Sigmoid colon (tissue), 6 donors: ENCODE measurements at regions not wholly inside any gene's neighbourhood (a gene's known extent, or its start where the extent isn't known, plus 50 kb on each side); places are given as distances from the start of the nearest gene placed in this dataset.

Experiments
- DNase-seq: peaks from one replicate; pipeline ENCODE4 v3.0.0-alpha.2; 2019
- H3K27ac ChIP-seq, 4 donors: fragments of 200-600 bp; sonication (generic); one replicate each; pipeline ENCODE4 v1.5.1; 2016 to 2019; ENCODE audit warnings: mild to moderate bottlenecking in 1 of 4
- H3K27me3 ChIP-seq, 3 donors: fragments of 200-600 bp; sonication (generic); one replicate each; pipeline ENCODE4 v1.5.1; 2019; ENCODE audit warnings: mild to moderate bottlenecking in 1 of 3
- H3K36me3 ChIP-seq, 4 donors: fragments of 200-600 bp; sonication (generic); one replicate each; pipeline ENCODE4 v1.5.1; 2016 to 2019
- H3K4me1 ChIP-seq, 4 donors: fragments of 200-600 bp; sonication (generic); one replicate each; pipeline ENCODE4 v1.5.1; 2017 to 2019
- H3K4me3 ChIP-seq, 4 donors: fragments of 200-600 bp; sonication (generic); one replicate each; pipeline ENCODE4 v1.5.1; 2017 to 2019; ENCODE audit warnings: mild to moderate bottlenecking in 2 of 4, moderate library complexity in 1 of 4
- H3K9me3 ChIP-seq, 4 donors: fragments of 200-600 bp in 3 of 4; sonication (generic) in 3 of 4; one replicate each; pipeline versions ENCODE4 v1.5.1 to v1.6.1; 2013 to 2019
- EP300 ChIP-seq, 4 donors: sonication (generic); formaldehyde crosslinking; IDR thresholded peaks; one replicate each; pipeline ENCODE4 v1.6.1; 2017; ENCODE audit warnings: antibody characterized with exemption in 4 of 4
- POLR2A ChIP-seq, 2 donors: fragments of 450-650 bp; IDR thresholded peaks; one replicate each; pipeline ENCODE4 v1.6.1; 2016; ENCODE audit warnings: antibody characterized with exemption in 2 of 2, mild to moderate bottlenecking in 2 of 2, moderate library complexity in 2 of 2
- POLR2AphosphoS5 ChIP-seq, 4 donors: sonication (generic); formaldehyde crosslinking; IDR thresholded peaks; one replicate each; pipeline ENCODE4 v1.6.1; 2017; ENCODE audit warnings: antibody characterized with exemption in 4 of 4
- WGBS, 2 donors: extraction: QIAGEN DNeasy Blood & Tissue Kit; methylation state at CpG; one replicate each; pipeline ENCODE4 v1.1.7; 2013; 5-methylcytosine and 5-hydroxymethylcytosine counted together
- intact Hi-C: fragments of 100-400 bp; cut with DNase I; formaldehyde crosslinking; loops from one replicate; pipeline ENCODE4 v1.15.1; 2023
- TF ChIP-seq, protein P1 (sequence below), 4 experiments: fragments of 450-650 bp in 3 of 4; fragments of 200-600 bp in 1 of 4; IDR thresholded peaks; one replicate each; pipeline ENCODE4 v1.5.1; 2016 to 2019; ENCODE audit warnings: antibody characterized with exemption in 4 of 4, mild to moderate bottlenecking in 3 of 4, moderate library complexity in 2 of 4
- donor health status: healthy with polysubstance abuse.
- donor health status: healthy.

DNA sequence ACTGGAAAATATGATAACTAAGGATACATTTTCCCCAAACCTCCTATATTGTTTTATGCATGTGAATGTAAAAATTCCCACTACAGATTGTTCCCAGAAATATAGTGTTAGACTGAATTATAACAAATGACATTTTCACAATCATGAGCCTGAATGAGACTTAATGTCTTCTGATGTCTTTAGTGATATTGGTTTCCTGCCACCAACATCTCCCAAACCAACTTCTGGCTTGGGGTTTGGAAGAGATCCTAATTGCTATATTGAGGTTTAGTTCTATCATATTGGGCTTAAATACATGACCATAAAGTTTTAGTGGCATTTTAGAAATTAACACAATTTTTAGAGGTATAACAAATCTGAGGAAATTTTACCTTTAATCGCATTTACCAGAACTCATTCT lies 445.3 kb upstream of the CCDC54 start:
- Histone ChIP-seq H3K27ac (no peak overlapping the region), H3K4me1 (no peaks in the 10 kb centered on the region)
- 95 to 97% methylated on average over 1 of the region's 1 CpG for WGBS, 2 donors

DNA sequence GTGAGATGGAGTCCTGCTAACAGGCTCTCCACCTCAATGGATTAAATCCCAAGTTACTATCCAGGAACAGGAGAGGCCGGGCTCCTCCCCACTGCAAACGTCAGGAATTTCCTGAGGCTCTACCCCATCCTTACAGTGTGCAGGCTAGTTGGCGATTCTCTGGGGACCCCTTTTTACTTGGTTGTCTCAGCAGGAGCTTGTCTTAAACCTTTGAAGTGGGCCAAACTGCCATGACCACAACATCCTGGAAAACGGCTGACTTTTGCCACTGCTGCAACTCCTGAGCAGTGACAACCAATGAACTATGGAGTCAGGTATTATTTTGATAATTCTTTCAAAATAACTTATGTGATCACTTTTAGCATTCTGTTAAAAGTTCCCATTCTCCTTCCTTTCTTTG lies 440.9 kb upstream of the CCDC54 start:
- TF ChIP-seq, protein P1, sequence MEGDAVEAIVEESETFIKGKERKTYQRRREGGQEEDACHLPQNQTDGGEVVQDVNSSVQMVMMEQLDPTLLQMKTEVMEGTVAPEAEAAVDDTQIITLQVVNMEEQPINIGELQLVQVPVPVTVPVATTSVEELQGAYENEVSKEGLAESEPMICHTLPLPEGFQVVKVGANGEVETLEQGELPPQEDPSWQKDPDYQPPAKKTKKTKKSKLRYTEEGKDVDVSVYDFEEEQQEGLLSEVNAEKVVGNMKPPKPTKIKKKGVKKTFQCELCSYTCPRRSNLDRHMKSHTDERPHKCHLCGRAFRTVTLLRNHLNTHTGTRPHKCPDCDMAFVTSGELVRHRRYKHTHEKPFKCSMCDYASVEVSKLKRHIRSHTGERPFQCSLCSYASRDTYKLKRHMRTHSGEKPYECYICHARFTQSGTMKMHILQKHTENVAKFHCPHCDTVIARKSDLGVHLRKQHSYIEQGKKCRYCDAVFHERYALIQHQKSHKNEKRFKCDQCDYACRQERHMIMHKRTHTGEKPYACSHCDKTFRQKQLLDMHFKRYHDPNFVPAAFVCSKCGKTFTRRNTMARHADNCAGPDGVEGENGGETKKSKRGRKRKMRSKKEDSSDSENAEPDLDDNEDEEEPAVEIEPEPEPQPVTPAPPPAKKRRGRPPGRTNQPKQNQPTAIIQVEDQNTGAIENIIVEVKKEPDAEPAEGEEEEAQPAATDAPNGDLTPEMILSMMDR (IDR thresholded peaks at IDR 0.05): no peak
- no peak for TF ChIP-seq EP300 (IDR thresholded peaks at IDR 0.05)
- Histone ChIP-seq H3K4me1 (no peaks in the 10 kb centered on the region), H3K9me3 (no peaks in the 10 kb centered on the region), H3K27ac (no peak overlapping the region), H3K27me3 (no peaks in the 10 kb centered on the region), H3K4me3 (no peak overlapping the region), H3K36me3 (no peaks in the 10 kb centered on the region)
- no peak for DNase-seq
- intact Hi-C loops: no loop called here
- 46 to 48% methylated on average over 4 of the region's 4 CpGs for WGBS, 2 donors

More for the DNA sequence above, 445.3 kb upstream of the CCDC54 start:
- no peak overlapping the region for H3K4me3 ChIP-seq
- no peaks in the 10 kb centered on the region for H3K9me3 ChIP-seq
- intact Hi-C loops: no loop called here
- H3K36me3 ChIP-seq: no peaks in the 10 kb centered on the region
- no peak for DNase-seq
- no peaks in the 10 kb centered on the region for H3K27me3 ChIP-seq
- TF ChIP-seq EP300 (IDR thresholded peaks at IDR 0.05) (no peak), POLR2A (IDR thresholded peaks at IDR 0.05) (no peak), POLR2AphosphoS5 (IDR thresholded peaks at IDR 0.05) (no peak)
- TF ChIP-seq, protein P1 (IDR thresholded peaks at IDR 0.05): no peak

DNA sequence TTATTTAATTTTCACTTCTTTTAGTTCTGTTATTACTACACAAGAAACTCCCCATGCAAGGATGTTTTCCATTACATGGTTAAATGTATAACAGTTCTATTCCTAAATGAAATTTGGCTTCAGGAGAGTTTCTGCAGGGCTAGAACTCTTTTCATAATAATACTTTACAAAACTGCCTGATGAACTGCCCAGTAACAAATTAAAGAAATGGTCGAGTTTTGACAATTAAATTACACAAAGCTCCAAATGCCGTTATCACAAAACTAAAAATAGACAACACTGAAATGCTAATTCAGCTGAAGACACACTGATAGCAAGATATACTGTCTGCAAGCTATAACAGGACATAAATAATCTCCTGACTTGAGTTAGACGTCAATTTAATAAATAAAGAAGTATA lies 435.2 kb upstream of the CCDC54 start:
- Histone ChIP-seq H3K27me3 (no peaks in the 10 kb centered on the region), H3K27ac (no peak overlapping the region), H3K9me3 (no peaks in the 10 kb centered on the region), H3K4me1 (no peaks in the 10 kb centered on the region), H3K4me3 (no peak overlapping the region), H3K36me3 (no peaks in the 10 kb centered on the region)
- TF ChIP-seq, protein P1 (IDR thresholded peaks at IDR 0.05): no peak
- TF ChIP-seq EP300 (IDR thresholded peaks at IDR 0.05): no peak
- no peak for TF ChIP-seq POLR2A (IDR thresholded peaks at IDR 0.05)
- TF ChIP-seq POLR2AphosphoS5 (IDR thresholded peaks at IDR 0.05): no peak
- no peak for DNase-seq
- intact Hi-C loops: no loop called here
- WGBS, 2 donors: 62 to 65% methylated on average over 3 of the region's 3 CpGs

DNA sequence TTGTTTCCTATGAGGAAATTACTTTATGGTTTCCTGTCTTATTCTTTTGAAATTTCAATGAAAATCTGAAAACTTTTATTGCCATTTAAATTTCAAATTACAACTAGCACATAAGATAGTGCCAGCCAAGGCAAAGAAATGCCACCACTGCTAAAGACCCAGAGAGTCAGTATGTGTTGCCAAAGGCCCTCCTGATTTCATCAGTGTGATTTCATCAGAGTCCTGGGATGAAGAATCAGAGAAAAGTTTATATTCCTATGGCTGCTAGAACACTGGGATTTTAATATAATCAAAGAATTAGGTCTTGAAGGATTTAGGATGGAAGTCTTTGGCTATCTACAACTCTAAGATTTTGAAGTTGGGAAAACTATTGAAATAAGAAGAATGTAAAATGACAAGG lies 434.2 kb upstream of the CCDC54 start:
- H3K9me3 ChIP-seq: no peaks in the 10 kb centered on the region
- H3K27ac ChIP-seq: no peak overlapping the region
- H3K4me3 ChIP-seq: no peak overlapping the region
- TF ChIP-seq, protein P1 (IDR thresholded peaks at IDR 0.05): no peak
- TF ChIP-seq EP300 (IDR thresholded peaks at IDR 0.05): no peak
- no peak for TF ChIP-seq POLR2A (IDR thresholded peaks at IDR 0.05)
- TF ChIP-seq POLR2AphosphoS5 (IDR thresholded peaks at IDR 0.05): no peak
- H3K27me3 ChIP-seq: no peaks in the 10 kb centered on the region
- no peak for DNase-seq
- intact Hi-C loops: no loop called here
- no peaks in the 10 kb centered on the region for H3K4me1 ChIP-seq
- no peaks in the 10 kb centered on the region for H3K36me3 ChIP-seq

DNA sequence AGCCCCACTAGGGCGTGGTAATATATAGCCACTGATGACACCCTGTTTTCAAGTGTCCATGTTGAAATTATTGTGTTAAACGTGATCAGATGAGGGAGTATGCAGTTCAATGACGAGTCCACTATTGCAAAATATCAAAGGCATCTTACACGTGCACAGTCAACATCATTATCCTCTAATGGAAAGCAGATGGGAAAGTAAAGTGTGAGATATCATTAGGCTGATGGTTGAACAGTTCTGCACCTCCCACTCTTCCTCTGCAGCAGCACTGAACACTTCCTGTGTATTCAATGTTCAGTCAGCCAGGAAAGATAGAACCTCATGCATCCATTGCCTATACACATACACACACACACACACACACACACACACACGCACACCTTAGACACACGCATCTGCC lies 431.8 kb upstream of the CCDC54 start:
- Histone ChIP-seq H3K4me3 (no peak overlapping the region), H3K4me1 (no peaks in the 10 kb centered on the region), H3K27me3 (no peaks in the 10 kb centered on the region), H3K36me3 (no peaks in the 10 kb centered on the region), H3K27ac (no peak overlapping the region), H3K9me3 (no peaks in the 10 kb centered on the region)
- no peak for DNase-seq
- WGBS, 2 donors: 75 to 77% methylated on average over 6 of the region's 6 CpGs
- TF ChIP-seq EP300 (IDR thresholded peaks at IDR 0.05): no peak
- TF ChIP-seq, protein P1 (IDR thresholded peaks at IDR 0.05): no peak
- no peak for TF ChIP-seq POLR2A (IDR thresholded peaks at IDR 0.05)
- TF ChIP-seq POLR2AphosphoS5 (IDR thresholded peaks at IDR 0.05): no peak
- intact Hi-C loops: no loop called here
